Gastrocnemius medialis (tissue), 4 donors: ENCODE measurements at regions not wholly inside any gene's neighbourhood (a gene's known extent, or its start where the extent isn't known, plus 50 kb on each side); places are given as distances from the start of the nearest gene placed in this dataset.

Experiments used
- ATAC-seq, 2 donors: fragments of 150-250 bp; one replicate each; pipeline ENCODE4 v1.9.1; 2016
- DNase-seq, 2 donors: peaks; one replicate each; pipeline ENCODE4 v3.0.0-alpha.2; 2019
- H3K27ac ChIP-seq, 4 donors: fragments of 200-600 bp; sonication (generic); 1 replicate in 1 of 4; 2 replicates in 3 of 4; pipeline ENCODE4 v1.5.1; 2016 to 2018; ENCODE audit warnings: mild to moderate bottlenecking in 2 of 4, moderate library complexity in 1 of 4
- H3K27me3 ChIP-seq, 3 donors: fragments of 200-600 bp; sonication (generic) in 2 of 3; 1 replicate in 1 of 3; 2 replicates in 2 of 3; pipeline versions ENCODE4 v1.5.1 to v1.6.0; 2016 to 2019; ENCODE audit warnings: mild to moderate bottlenecking in 1 of 3, moderate library complexity in 1 of 3
- H3K36me3 ChIP-seq, 2 donors: fragments of 200-600 bp; sonication (generic) in 1 of 2; one replicate each; pipeline ENCODE4 v1.5.1; 2017 to 2018
- H3K4me1 ChIP-seq, 2 donors: fragments of 200-600 bp; sonication (generic) in 1 of 2; one replicate each; pipeline ENCODE4 v1.5.1; 2016 to 2017; ENCODE audit warnings: mild to moderate bottlenecking in 2 of 2
- H3K4me3 ChIP-seq, 4 donors: fragments of 200-600 bp; sonication (generic) in 3 of 4; 1 replicate in 1 of 4; 2 replicates in 3 of 4; pipeline ENCODE4 v1.5.1; 2016 to 2019; ENCODE audit warnings: mild to moderate bottlenecking in 2 of 4
- H3K9me3 ChIP-seq, 3 donors: fragments of 200-600 bp; sonication (generic) in 2 of 3; 1 replicate in 1 of 3; 2 replicates in 2 of 3; pipeline ENCODE4 v1.5.1; 2016 to 2019
- POLR2A ChIP-seq, 2 donors: fragments of 450-650 bp; IDR thresholded peaks; one replicate each; pipeline ENCODE4 v1.6.1; 2017; ENCODE audit warnings: antibody characterized with exemption in 2 of 2, mild to moderate bottlenecking in 2 of 2, moderate library complexity in 2 of 2
- in situ Hi-C, 4 donors: fragments of 200-750 bp; cut with MboI; loops; one replicate each; pipeline versions ENCODE4 v1.15.0 to v1.8.0; 2017; ENCODE audit warnings: low sequenced_read_pairs in 4 of 4
- intact Hi-C: fragments of 100-400 bp; cut with DNase I; formaldehyde crosslinking; loops from one replicate; pipeline ENCODE4 v1.15.1; 2023; ENCODE audit warnings: low total_unique reads
- TF ChIP-seq, protein P1 (sequence below), 5 experiments: fragments of 450-650 bp in 3 of 5; fragments of 200-600 bp in 2 of 5; sonication (generic) in 2 of 5; IDR thresholded peaks in 4 of 5; conservative IDR thresholded peaks in 1 of 5; 1 replicate in 4 of 5; 2 replicates in 1 of 5; pipeline ENCODE4 v1.5.1; 2016 to 2019; ENCODE audit warnings: antibody characterized with exemption in 5 of 5, mild to moderate bottlenecking in 3 of 5, moderate library complexity in 3 of 5

DNA sequence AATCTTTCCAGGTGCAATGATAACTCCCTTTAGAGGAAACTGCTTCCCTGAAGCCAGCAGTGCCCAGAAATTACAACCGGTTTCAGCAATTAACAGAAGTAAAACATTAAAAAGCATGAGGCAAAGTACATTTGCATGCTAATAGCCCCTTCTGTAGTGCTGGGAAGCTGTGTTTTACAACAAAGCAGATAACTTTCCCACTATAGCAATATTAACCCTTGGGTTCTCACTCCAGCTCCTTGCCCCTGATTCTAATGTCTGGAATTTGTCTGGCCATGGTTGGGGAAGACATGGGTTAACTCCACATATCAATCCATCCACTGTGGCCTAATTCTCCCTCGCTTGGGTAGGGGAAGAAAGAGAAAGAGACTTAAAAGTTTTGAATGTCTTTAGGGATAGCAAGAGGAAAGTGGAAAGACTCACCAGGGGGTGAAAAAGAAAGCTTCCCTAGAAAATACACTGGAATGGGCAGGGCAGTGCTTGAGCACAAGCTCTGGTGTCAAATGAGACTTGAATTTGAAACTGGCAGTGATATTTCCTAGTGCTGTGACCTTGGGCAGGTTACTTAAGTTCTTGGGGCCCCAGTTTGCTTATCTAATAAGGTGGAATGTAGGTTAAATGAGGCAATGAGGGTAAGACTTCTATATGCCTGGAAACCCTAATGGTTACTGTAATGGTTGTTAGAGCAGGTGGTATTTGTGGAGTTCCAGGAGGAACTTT, 102.0 kb downstream of the SOX9 start:
- no peak for TF ChIP-seq POLR2A (IDR thresholded peaks at IDR 0.05)
- TF ChIP-seq, protein P1, sequence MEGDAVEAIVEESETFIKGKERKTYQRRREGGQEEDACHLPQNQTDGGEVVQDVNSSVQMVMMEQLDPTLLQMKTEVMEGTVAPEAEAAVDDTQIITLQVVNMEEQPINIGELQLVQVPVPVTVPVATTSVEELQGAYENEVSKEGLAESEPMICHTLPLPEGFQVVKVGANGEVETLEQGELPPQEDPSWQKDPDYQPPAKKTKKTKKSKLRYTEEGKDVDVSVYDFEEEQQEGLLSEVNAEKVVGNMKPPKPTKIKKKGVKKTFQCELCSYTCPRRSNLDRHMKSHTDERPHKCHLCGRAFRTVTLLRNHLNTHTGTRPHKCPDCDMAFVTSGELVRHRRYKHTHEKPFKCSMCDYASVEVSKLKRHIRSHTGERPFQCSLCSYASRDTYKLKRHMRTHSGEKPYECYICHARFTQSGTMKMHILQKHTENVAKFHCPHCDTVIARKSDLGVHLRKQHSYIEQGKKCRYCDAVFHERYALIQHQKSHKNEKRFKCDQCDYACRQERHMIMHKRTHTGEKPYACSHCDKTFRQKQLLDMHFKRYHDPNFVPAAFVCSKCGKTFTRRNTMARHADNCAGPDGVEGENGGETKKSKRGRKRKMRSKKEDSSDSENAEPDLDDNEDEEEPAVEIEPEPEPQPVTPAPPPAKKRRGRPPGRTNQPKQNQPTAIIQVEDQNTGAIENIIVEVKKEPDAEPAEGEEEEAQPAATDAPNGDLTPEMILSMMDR (IDR thresholded peaks at IDR 0.05 in 4 of 5, conservative IDR thresholded peaks at IDR 0.05 in 1 of 5): no peak
- no peaks in the 10 kb centered on the region for H3K36me3 ChIP-seq
- H3K27me3 ChIP-seq: peaks cover 24 to 28% (median 26%) of the 10 kb centered on the region in 3 donors
- H3K9me3 ChIP-seq: no peaks in the 10 kb centered on the region
- H3K4me3 ChIP-seq: no peak overlapping the region
- DNase-seq (no peak), ATAC-seq (no peak)
- H3K4me1 ChIP-seq: no peaks in the 10 kb centered on the region
- in situ Hi-C loops (no loop called here), intact Hi-C loops (no loop called here)
- no peak overlapping the region for H3K27ac ChIP-seq

DNA sequence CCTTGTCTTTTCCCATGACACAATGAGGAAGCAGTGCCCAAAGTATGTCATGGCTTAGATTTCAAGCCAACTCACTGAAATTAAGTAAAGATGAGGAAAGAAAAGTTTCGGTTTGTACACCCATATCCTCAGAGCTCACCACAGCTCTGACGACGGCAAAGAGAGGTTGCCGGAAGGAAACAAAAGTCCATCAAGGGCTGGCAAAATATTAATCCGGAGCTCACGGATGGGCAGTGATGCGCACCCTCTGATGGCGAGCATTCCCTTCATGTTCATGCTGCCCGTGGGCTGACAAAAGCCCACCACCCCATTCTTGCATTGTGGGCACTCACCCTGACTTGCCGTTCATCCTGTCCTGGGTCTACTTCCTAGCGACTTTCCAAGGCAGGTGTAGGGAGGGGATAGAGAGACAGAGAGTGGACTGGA, 103.1 kb downstream of the SOX9 start:
- Histone ChIP-seq H3K4me1 (no peaks in the 10 kb centered on the region), H3K27ac (no peak overlapping the region), H3K27me3 (peaks cover 16 to 21% (median 19%) of the 10 kb centered on the region in 3 donors), H3K36me3 (no peaks in the 10 kb centered on the region), H3K4me3 (no peak overlapping the region), H3K9me3 (no peaks in the 10 kb centered on the region)
- intact Hi-C loops: no loop called here
- no peak for ATAC-seq
- no peak for TF ChIP-seq POLR2A (IDR thresholded peaks at IDR 0.05)
- TF ChIP-seq, protein P1 (IDR thresholded peaks at IDR 0.05 in 4 of 5, conservative IDR thresholded peaks at IDR 0.05 in 1 of 5): no peak
- DNase-seq: no peak
- in situ Hi-C loops: no loop called here

DNA sequence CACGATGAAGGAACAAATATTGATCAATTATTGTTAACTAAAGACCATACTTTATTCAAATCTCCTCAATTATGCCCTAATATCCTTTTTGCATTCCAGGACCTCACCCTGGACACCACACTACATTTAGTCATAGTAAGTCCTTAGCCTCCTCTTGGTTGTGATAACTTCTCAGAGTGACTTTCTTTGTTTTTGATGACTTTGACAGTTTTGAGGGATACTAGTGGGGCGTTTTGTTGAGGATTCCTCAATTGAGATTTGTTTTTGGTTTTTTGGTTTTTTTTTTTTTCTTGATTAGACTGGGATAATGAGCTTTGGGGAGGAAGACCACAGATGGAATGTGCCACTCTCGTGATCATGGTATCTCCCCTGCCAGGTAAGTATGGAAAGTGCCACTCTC, 105.5 kb downstream of the SOX9 start:
- Histone ChIP-seq H3K9me3 (no peaks in the 10 kb centered on the region), H3K27me3 (no peaks in the 10 kb centered on the region), H3K4me3 (no peak overlapping the region), H3K27ac (no peak overlapping the region), H3K4me1 (no peaks in the 10 kb centered on the region), H3K36me3 (no peaks in the 10 kb centered on the region)
- intact Hi-C loops: no loop called here
- no peak for DNase-seq
- no peak for ATAC-seq
- TF ChIP-seq, protein P1 (IDR thresholded peaks at IDR 0.05 in 4 of 5, conservative IDR thresholded peaks at IDR 0.05 in 1 of 5): no peak
- TF ChIP-seq POLR2A (IDR thresholded peaks at IDR 0.05): no peak
- in situ Hi-C loops: no loop called here

DNA sequence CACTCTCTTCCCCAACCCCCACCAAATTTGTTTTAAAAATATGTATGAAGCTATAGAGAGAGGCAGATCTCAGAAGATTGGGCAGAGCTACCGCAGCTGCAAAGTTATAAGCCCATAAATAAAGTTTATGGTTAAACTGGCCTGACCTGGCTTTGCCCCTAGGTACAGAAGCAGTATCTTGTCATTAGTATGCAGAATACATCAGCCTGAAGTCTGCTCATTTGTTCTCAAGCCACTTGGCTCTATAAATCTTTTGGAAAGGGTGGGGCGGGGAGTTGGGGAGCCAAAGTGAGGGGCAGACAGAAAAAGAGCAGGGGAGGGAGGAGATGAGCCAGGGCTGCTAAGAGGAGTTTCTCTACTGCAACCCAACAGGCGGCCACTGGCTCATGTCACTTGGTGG, 113.2 kb downstream of the SOX9 start:
- no peaks in the 10 kb centered on the region for H3K4me1 ChIP-seq
- ATAC-seq (no peak), DNase-seq (no peak)
- H3K27ac ChIP-seq: no peak overlapping the region
- H3K9me3 ChIP-seq: no peaks in the 10 kb centered on the region
- H3K27me3 ChIP-seq: no peaks in the 10 kb centered on the region
- intact Hi-C loops (no loop called here), in situ Hi-C loops (no loop called here)
- no peak overlapping the region for H3K4me3 ChIP-seq
- TF ChIP-seq, protein P1 (IDR thresholded peaks at IDR 0.05 in 4 of 5, conservative IDR thresholded peaks at IDR 0.05 in 1 of 5): no peak
- TF ChIP-seq POLR2A (IDR thresholded peaks at IDR 0.05): no peak
- H3K36me3 ChIP-seq: no peaks in the 10 kb centered on the region

DNA sequence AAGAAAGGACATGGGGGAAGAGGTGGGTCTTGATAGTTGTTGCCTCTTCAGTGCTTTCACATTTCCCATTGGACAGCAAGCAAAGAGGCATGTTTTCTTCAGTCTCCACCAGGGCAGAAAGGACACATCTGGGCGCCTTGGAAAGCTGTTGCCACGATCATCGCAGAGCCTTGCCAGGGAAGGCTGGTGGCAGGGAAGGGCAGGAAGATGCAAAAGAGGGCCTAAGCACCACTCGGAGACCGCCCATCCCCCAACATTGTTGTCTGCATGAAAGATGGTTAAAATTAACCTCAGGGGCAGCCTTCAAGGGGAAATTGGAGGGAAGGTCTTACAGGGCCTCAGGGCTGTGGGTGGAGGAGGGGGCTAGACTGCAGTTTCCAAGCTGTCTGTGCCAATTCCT, 114.2 kb downstream of the SOX9 start:
- Histone ChIP-seq H3K27me3 (no peaks in the 10 kb centered on the region), H3K4me3 (no peak overlapping the region), H3K36me3 (no peaks in the 10 kb centered on the region), H3K27ac (no peak overlapping the region), H3K4me1 (no peaks in the 10 kb centered on the region), H3K9me3 (no peaks in the 10 kb centered on the region)
- intact Hi-C loops: no loop called here
- ATAC-seq (no peak), DNase-seq (no peak)
- no peak for TF ChIP-seq POLR2A (IDR thresholded peaks at IDR 0.05)
- TF ChIP-seq, protein P1 (IDR thresholded peaks at IDR 0.05 in 4 of 5, conservative IDR thresholded peaks at IDR 0.05 in 1 of 5): no peak
- in situ Hi-C loops: no loop called here
